HG03565 (cell line): ENCODE measurements at regions not wholly inside any gene's neighbourhood (a gene's known extent, or its start where the extent isn't known, plus 50 kb on each side); places are given as distances from the start of the nearest gene placed in this dataset.

ENCODE experiments used
- ATAC-seq: cut with Tn5 transposase; IDR thresholded peaks from one replicate; pipeline ENCODE4 v1.9.1; 2021; ENCODE audit warnings: mild to moderate bottlenecking, moderate library complexity; ENCODE audit not compliant: unreplicated experiment

DNA sequence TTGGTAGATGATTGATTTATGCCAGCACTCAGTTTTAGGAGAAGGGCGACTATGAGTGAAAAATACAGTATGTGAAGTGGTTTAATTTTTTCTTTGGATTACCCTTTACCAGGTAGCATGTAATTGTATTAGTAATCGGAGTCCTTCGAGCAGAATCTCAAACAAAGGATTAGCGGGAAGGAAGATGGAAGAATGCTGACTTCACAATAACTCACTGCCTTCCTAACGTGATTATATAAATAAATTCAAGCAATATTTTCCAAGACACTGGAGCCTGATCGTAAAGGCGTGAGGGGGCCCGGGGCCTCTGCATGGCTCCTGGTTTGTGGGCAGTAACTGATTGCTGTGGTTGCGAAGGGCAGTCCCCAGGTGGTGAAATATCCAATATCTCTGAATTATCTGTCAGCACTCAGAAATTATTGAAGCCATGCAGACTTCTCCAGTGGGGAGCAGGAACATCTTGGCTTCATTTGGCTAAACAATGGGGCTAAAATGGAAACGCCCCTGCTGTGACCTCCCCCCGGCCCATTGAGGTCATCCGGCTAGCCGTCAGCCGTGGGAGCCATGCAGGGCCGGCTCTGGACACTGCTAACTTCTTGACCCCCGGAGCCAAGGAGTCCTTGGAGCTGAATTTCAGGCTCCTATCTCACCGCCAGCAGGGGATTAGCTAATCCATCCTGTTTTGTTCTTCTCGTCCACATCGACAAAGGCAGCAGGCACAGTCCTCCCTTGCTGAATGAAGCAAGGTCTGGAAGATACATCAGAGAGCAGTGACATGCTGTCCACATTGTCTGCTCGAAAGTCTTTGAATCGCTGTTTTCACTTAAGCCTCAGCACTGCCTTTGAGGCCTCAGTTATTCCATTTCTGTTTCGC lies 295.9 kb upstream of the N4BP1 start:
- ATAC-seq, result no peak

DNA sequence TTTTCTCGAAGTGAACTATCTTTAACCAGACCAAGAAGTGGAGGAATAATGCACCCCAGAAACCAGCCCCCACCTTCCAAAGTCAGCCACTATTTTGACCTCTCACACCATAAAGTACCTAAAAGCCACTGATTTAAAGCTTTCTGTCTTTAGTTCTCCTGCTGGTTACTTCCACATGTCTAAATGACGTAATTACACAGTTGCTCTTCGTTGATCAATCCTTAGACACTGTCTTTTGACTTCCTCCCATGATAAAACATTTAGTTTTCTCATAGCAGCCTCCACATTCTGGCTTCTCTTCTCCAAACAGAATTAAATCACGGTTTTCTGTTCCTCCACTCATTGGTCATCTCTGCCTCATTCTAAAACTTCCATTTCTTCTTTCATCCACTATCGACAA lies 294.4 kb upstream of the N4BP1 start:
- no peak for ATAC-seq

DNA sequence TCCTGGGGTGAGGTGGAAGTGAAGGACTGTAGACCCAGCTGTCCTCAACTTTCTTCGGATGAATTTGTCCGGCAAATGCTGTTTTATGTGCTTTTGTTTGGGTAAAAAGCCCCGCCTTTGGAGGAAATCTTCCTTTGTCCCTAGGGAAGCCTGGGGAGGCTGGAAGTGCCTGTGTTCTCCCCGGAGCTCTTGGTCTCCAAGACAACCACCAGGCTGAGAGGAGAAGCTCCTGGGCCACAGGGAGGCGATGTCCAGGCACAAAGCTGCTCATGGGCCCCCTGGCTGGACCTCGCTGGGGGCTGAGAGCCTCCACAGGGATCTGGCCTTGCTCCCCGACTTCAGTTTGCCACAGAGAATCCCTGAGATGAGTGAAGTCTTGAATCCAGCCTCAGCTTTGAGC lies 293.1 kb upstream of the N4BP1 start:
- ATAC-seq, result no peak

DNA sequence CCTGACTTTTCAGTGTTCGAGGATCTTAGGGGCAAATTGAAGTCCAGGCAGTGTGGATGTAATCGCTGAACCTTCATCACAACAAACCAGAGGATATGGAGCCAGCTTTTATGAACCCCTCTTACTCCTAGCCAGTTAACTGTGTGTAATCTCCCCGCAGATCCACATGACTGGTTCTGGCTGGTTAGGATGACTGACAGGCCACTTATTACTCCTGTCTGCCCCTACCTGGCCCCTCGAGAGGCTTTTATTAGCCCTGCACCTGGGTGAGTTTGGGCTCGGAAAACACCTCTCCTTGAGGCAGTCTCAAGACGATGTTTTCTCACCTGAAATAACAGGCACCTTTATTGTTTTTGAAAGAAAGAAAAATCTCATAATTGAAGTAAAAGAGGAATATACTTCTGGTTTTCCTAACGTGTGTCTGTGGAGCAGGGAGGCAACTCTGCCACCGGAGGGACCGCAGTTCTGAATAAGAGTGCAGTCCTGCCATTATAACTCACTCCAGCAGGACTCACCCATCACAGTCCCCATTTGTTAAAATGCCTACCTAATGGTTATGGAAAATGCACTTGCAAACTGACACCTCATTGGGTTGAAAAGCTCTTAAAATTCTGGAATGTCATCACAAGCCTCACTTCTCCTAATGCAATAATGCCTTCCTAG lies 291.9 kb upstream of the N4BP1 start:
- ATAC-seq, result no peak

DNA sequence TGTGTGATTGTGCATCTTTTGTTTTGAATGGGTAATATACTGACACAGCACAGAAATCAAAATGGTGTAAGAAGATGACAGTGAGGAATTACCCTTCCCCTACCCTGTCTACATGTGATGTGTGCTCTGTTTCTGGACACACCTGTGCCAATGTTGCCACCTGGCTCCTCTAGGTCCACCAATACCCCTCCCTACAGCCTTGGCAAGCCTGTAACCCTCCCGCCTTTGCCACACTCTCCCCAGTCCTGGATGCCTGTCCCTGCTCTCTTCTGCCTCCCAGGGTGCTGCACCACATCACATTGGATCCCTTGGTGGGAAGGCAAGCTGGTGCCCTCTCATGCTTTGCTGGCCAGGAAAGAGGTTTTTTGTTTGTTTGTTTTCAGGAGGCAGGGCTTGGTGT lies 289.5 kb upstream of the N4BP1 start:
- ATAC-seq, result no peak

DNA sequence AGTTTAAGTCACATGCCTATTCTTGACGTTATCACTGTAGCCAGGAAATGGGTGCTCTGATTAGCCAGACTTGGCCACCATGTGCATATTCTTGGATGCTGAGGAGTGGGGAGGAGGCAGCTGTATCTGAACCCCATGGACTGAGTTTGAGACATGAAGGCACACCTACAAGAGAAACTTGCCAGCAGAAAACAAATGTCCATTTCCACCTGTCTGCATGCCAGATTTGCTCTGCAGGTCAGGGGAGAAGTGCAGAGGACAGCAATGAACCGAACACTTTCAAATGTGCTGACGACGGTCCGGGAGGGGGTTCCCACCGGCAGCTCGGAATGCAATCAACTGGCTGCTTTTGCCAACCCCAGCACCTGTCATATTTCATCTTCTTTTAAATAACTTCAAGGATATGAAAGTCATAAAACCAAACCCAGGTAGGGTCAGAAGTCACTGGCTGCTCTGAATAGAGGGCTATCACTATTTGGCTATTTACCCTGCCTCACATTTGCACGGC lies 287.8 kb upstream of the N4BP1 start:
- ATAC-seq, result no peak

DNA sequence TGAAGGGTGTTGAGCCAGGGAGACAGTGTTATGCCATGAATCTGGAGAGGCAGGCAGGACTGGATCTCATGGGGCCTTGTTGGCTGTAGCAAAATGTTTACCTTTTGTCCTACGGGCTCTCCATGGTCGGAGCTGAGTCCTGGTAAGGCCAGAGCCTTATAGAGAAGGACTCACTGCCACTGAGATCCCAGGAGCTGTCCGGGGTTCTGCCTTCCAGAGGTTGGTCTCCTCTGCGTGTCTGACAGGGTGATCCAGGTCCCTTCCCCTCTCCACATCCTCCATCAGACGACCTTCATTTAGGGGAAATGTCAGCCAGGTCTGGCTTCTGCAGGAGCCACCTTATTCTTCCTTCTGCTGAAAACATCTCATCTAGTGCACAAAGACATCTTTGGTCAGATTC lies 285.2 kb upstream of the N4BP1 start:
- ATAC-seq, result no peak

DNA sequence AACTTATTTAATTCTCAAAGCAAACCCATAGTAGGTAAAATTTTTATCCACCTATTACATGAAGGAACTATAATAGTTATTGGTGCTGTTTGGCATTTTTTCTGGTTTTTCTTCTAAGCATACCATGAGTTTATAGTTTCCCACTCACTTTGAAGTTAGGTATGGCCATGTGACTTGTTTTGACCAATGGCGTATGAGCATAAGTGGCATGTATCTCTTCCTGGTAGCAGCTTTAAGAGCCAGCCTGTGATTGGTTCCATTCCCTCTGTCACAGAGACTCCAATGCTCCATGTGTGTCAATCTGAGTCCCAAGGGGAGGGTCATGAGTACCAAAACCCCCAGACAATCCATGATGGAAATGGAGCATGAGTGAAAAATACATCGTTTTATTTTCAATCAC lies 282.9 kb upstream of the N4BP1 start:
- no peak for ATAC-seq

DNA sequence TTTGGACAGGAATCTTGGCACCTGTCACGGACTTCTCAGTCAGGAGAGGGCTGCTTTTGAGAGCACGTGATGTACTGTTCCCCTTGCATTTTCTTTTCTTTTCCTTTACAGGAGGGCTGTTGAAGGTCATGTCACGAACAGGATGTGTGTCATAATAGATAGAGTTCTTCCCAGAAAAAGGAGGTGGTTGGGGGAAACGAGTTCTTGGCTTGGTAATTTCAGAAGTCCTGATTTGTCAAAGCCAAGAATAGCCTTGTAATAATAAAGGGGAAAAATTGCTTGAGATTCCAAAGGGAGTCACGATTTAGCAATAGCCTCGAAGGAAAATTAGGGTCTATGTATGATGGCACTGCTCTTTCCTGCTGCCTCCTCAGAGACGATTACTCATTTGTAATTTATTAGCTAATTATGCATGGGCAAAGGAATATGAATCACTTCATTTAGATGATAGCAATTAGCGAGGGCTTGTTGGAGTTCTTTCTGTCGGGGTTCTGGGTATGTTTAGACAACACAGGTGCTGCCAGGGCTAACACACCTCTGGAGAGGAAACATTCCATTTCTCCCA lies 277.7 kb upstream of the N4BP1 start:
- no peak for ATAC-seq

DNA sequence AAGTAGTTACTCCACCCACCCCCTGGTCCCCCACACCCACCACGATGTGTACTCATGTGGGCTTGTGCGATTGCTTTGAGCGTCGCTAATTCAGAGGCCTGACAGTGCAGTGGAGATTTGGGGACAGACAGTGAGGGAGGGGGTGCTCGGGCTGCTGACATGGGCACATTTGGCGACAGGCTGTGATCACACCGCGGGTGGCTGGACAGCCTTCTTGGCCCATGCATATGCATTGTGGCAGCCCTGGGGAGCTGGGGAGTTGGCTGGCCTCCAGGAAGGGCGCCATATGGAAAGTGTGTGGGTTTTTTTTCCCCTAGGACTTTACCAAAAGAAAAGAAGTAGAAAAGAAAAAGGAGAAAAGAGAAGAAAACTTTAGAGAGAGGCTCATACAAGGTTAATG lies 275.5 kb upstream of the N4BP1 start:
- no peak for ATAC-seq

DNA sequence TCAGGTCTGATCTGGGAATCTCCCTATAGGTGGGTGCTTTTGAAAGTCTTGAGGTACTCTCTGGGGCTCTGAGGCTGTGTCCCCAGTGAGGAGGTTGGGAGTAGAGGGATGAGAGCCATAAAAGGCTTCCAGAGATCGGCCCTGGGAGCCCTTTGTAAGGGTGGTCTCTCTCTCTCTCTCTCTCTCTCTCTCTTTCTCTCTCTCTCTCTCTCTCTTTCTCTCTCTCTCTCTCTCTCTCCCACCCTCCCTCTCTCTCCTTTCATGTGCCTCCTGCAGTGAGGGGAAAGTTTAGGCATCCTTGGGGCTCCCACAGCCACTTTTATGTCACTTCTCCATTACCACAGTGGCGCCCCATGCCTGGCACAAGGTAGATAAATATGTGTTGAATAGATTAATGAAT lies 271.3 kb upstream of the N4BP1 start:
- ATAC-seq, result no peak

DNA sequence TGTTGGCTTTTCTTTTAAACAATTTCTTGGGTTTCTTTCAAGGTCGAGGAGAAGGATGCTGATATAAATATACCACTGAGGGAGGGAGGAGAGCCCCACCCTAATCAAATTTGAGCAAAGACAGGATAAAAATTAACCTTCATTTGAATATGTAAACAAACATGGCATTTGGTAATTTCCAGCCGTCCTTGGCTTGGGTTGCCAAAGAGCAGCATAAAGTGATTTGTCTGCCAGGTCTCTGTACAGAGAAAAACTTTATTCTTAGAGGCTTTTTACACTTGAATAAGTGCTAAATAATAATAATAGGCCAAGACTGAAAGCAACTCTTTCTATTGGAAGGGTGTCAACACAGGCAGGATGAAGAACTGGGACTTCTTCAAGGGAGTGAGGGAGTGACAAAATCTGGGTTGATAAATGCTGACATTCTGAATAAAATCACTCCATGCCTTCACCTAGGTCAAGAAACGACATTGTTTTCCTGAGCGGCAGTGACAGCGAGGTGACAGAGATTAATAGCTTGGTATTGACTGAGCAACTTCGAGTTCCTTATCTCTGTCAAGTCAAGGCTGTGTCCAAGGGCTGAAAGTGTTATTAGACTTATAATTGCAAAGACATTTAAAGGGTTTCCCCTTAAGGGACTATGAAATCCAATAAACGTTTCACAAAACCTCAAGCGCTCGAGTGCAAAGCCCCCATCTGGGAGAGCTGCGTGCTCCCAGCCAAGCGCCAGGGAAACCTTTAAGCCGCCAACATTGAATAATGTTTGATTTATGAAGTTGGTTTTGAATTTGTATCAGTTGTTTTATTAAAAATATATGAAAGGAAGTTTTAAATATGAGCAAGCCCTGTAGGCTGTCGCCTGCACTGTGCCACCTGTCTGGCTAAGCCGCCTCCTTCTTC lies 269.5 kb upstream of the N4BP1 start:
- ATAC-seq, result no peak

DNA sequence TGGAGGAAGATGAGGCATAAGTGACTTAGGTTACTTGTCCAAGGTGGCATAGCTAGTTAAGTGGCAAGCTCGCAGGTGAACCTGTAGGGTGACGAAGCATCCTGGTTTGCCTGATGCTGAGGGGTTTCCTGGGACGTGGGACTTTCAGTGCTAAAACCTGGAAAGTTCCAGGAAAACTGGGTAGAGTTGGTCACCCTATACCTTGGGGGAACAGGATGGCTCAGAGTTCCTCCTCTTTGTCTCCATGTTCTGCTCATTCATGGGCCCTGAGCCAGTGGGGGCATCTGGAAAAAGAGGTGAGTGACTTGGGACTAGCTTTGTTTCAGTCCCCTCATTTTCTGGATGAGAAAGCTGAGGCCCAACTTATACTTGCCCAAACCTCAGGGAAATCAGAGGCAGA lies 268.0 kb upstream of the N4BP1 start:
- no peak for ATAC-seq

DNA sequence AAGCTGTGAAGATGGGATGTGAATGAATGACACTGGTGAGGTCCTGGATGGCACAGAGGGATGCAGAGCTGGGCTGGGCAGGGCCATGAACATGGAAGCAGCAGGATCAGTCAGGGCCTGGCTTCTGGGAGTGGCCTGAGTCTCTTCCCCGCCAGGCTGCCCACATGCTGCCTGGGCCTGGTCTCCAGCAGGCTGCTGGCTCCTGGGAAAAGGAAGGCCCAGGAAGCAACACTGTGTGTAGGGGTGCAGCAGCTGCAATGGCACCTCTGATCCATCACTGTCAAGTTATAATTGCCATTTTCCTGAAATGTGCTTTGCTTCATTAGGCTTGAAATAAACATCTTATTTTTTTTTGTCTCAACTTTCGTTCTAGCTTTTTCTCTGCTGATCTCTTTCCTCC lies 260.2 kb upstream of the N4BP1 start:
- ATAC-seq, result no peak

DNA sequence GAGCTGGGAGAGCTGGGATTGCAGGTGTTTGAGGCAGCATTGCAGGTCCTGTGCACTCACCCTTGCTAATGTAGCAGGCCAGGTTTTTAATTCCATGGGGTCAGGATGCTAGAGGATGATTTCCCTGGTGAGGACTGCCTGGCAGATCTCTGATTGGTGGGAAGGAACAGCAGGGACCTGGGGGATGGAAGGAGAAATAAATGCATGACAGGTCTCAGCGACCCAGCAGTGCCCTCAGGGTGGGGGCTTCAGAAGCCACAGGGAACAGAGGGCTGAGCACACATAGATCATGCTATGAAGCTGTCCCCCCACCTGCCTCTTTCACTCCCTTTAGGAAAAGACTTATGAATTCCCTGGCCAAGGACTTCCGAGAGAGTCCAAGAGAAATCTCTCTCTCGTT lies 255.5 kb upstream of the N4BP1 start:
- ATAC-seq, result no peak

DNA sequence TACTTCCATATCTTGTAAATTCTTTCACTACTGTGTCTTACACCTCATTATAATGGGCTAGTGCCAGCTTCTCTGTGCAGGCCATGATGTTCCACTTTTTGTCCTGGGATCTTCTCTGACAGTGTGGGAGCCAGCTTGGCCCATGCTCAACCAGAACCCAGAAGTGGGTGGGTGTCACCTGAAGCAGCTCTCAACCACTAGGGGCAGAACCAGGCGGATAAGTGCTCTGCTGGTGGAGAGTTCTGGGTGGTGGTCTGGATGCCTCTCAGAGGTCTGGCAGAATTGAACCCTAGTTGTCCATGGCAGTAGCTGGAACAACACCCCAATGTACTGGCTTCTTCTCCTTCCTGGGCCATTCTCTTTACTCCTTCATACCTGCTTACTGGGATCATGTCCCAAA lies 254.1 kb upstream of the N4BP1 start:
- ATAC-seq, result no peak

DNA sequence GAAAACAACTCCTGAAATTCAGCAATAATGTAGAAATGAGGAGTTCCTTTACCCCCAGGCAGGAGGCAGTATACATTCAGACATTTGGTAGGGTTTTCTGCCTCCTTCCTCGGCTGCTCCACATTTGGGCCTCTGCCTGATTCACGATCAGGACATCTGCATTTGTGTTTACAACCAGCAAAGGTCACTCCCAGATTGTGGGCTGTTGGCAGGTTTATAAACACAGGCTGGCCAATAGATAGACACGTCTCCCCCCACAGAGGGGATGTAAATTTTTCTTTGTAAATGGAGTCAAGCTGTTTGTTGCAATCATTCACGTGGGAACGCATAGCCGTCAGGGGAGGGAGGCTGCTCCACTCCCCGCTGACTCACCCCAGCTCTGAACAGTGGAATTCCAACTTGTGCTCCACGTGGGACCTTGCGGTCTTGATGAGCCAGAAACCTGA lies 252.1 kb upstream of the N4BP1 start:
- ATAC-seq, result no peak

DNA sequence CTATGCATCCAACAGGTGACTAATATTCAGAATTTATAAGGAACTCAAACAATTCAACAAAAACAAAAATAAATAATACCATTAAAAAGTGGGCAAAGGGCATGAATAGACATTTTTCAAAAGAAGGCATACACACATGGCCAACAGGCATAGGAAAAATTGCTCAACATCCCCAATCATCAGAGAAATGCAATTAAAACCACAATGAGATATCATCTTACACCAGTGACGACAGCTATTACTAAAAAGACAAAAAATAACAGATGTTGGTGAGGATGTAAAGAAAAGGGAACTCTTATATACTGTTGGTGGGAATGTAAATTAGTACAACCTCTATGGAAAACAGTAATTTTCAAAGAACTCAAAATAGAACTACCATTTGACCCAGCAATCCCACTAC lies 250.4 kb upstream of the N4BP1 start:
- ATAC-seq, result no peak

DNA sequence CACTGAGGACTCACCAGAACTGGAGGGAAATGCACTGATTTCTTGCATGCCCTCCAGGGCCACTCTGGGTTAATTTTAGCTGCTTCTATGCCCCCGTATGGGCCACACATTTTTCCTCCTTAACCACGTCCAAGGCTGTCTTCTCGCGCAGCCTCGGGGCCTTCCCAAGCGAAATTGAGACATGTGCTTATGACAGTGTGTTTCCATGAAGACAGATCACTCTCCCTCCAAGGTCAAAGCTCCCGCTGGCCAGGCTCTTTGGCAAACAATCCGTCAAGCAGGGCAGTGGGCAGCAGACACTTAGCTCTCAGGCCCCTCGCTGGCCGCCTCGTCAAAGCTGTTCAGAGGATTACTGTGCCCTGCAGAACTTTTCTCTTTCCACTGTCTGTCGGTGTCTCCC lies 243.0 kb upstream of the N4BP1 start:
- no peak for ATAC-seq

DNA sequence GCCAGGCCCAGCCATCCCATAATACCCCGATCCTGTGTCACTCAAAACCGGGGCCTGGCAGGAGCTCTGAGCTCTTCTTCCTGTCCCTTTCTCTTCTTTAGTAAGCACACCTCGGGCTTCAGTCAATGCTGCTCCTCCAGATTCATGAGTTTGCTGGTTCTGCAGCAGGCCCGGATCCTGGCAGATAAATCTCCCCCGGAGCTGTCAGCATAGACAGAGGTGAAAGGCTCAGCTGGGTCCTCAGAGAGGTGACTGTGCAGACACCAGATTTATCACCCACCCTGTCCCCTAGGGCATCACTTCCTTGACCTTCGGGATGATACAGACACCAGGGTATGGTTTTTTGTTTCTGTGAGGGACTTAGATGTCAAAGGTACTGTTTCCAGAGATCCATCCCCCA lies 242.5 kb upstream of the N4BP1 start:
- ATAC-seq, result no peak
